NCI-H524 (cell line): ENCODE measurements at regions not wholly inside any gene's neighbourhood (a gene's known extent, or its start where the extent isn't known, plus 50 kb on each side); places are given as distances from the start of the nearest gene placed in this dataset.
"Not testable (repeated sequence)": the region's sequence is repeated elsewhere in the genome, so short reads cannot be mapped to it uniquely, and the experiment has no call there.

ENCODE experiments used
- DNase-seq, 2 experiments: peaks; one replicate each; lab custom pipeline; 2025; lab: John Stamatoyannopoulos, UW

DNA sequence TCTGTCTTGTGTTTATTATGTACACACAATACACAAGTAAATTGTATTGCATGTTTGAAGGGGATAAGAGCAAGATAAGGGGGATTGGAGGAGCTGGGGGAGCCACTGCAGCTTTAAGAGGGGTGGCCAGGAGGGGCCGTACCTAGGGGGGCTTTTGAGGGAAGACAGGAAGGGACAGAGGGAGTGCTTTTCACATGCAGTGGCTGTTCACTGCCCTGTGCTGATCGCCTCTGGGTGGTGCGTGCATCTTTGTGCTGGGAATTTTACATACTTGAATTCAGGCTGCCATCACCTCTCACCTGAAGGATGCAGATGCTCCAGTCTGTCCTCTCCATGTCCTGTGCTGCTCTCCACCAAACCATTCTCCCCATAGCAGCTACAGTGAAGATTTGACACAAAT lies 179.5 kb downstream of the PTPRU start:
- DNase-seq, result no peak

DNA sequence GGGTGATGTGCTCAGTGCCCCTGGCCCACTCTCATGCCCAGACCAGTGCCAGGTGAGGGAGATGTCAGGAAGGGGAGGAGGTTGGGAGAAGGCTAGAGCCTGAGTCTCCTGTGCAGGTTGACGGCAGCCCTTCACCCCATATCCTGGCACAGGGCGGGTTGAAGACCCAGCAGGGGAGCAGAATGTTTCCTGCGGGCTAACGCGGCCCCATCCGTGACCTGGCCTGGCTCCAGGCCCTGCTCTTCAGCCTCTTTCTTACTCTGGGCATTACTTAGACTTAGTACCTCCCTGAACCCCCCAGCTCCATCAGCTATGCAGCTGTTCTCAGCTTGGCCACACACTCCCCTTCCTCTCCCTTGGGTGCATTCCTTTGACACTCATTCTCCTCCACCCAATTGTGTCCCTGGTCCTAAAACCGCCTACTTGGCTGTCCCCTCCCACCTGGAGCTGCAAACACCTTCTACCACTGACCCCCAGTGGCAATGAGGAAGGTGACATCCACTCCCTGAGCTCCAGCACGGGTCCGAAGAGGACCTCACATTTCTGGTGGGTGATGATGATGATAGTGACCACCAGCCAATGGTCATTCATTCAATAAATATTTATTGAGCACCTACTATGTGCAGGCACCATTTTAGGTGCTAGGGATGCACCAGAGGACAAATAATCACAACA lies 179.0 kb downstream of the PTPRU start:
- DNase-seq, result peak; percentile 32 to 52

DNA sequence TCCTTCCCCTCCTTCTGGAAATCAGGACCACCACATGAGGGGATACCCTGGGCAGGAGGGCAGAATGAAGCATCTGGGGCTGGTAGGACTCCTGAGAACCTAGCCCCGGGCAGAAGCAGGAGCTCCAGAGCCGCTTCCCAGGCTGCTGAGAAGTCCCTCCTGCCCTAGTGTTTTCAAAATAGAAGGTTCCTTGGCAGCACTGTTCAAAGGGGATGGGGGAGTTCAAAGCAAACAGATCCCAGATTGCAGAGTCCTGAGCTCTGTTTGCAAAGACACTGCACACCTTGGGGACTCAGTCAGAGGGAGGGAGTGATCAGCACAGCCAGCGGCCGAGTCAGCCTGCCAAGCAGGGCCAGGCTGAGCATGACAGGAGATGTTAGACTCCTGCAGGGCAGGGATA lies 177.8 kb downstream of the PTPRU start:
- DNase-seq, result no peak

DNA sequence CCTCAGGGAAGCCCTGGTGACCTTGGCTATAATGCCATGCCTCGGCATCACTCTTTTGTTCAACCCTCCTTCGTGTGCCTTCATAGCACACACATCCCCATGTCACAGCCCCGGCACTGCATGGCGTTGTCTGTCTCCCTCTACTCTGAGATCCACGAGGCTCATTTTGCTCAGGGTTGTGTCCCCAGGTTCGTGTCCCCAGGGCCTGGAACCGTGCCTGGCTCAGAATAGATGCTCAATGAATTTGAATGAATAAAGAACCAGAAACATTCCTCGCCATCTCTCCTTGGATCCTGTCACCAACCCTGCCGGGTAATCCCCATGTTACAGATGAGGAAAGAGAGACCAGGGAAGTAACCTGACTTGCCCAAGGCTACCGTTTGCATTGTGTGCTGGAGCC lies 177.3 kb downstream of the PTPRU start:
- DNase-seq, result no peak

DNA sequence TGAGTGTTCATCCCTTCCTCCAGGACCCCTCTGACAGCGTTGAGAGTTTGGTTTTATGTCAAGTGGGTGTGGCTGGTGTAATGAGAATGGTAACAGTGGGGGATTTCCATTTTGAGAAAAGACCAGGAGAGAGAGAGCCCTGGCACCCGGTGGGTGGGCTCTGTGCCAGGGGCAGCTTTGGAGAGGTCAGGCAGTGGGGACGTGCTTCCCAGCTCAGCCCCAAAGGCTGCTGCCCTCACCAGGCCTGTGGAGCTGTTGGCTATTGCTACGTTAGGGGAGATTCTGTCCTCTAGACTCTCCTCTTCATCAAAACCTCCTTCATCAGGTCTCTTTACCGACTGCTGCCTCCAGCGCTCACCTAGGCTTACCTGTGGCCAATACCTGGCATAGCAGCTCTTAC lies 176.3 kb downstream of the PTPRU start:
- peak in 1 of 2 experiments; percentile 13 for DNase-seq

DNA sequence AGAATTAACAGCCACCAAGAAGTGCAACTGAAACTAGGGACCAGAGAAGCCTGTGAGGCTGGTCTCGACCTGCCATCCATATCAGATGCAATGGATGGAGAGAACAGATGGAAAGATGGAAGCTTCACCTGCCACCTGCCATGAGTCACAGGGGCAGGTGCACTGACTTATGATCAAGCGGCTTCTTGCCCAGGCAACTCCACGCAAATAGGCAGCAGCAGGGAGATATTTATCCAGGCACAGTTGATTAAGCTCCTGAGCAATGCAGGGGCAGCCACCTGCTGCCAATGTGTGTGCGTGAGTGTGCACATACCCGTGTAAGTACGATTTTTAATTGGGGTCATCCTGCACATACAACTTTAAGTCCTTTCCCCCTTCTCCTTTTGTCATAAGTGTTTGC lies 174.2 kb downstream of the PTPRU start:
- DNase-seq, result peak; percentile 29 to 76

DNA sequence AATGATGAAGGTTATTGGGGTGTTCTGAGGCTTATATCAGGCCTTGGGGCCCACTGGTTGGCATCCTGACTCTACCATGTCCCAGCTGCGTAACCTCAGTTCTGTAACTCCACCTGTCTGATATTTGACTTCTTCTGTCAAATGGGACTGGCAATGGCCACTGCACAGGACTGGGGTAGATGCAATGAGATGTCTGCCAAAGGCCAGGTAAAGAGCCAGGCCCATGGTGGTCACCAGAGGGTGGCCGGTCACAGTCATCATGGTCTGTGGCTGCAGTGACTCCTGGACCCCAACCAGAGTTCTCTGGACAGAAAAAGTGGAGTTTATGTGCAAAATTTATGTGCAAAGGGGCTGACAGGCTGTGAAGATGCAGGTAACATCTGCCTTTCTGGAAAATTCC lies 173.3 kb downstream of the PTPRU start:
- no peak for DNase-seq

- no peak for DNase-seq
Observed at GRCh38 chr1:29408831-29409605, 172.7 kb downstream of the PTPRU start.

DNA sequence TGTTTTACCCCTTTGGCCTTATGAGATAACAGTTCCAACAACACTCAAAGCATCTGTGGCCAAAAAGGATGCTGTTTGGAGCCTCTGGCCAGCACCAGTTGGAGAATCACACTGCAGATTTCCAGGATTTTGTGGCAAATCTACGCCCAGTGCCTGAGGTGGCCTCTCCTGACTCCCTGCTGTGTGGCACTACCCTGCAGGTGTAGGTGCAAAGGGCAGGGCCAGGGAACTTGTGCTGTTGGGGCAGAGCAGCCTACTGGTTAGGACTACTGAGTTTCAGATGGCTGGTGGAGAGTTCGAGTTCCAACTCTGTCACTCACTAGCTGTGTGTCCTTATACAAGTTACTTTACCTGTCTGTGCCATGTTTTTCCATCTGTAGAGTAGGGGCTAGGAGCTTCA lies 170.5 kb downstream of the PTPRU start:
- DNase-seq, result no peak

DNA sequence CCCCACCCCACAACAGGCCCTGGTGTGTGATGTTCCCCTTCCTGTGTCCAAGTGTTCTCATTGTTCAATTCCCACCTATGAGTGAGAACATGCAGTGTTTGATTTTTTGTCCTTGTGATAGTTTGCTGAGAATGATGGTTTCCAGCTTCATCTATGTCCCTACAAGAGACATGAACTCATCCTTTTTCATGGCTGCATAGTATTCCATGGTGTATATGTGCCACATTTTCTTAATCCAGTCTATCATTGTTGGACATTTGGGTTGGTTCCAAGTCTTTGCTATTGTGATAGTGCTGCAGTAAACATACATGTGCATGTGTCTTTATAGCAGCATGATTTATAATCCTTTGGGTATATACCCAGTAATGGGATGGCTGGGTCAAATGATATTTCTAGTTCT lies 163.9 kb downstream of the PTPRU start:
- not testable (repeated sequence) for DNase-seq

DNA sequence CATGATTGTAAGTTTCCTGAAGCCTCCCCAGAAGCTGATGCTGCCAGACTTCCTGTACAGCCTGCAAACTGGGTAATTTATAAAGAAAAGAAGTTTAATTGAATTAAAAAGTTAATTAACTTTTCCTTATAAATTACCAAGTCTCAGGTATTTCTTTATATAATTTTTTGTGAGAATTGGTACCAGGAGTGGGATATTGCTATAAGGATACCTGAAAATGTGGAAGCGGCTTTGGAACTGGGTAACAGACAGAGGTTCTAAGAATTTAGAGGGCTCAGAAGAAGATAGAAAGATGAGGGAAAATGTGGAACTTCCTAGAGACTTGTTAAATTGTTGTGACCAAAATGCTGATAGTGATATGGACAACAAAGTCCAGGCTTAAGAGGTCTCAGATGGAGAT lies 163.1 kb downstream of the PTPRU start:
- DNase-seq, result no peak

GRCh38 chr1:29398431-29398830 lies 162.1 kb downstream of the PTPRU start:
- no peak for DNase-seq

DNA sequence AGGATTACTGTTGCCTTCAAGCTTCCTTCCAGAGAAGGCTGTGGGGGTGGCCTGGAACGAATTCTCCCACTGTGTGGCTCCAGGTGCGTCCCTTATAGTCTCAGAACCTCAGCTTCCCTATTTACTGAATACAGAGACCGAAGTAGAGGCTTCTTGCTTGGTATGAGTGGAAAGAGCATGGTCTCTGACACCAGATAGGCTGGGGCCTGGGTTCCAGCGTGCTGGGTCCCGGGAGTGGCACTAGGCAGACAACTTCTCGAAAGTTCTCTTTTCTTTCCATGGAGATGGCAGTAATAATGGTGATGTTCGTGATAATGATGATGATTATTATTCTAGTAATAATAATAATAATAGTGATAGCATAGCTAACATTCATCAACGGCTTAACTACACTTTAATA lies 161.7 kb downstream of the PTPRU start:
- DNase-seq, result no peak

- no peak for DNase-seq
Observed at GRCh38 chr1:29397256-29397590, 160.9 kb downstream of the PTPRU start.

DNA sequence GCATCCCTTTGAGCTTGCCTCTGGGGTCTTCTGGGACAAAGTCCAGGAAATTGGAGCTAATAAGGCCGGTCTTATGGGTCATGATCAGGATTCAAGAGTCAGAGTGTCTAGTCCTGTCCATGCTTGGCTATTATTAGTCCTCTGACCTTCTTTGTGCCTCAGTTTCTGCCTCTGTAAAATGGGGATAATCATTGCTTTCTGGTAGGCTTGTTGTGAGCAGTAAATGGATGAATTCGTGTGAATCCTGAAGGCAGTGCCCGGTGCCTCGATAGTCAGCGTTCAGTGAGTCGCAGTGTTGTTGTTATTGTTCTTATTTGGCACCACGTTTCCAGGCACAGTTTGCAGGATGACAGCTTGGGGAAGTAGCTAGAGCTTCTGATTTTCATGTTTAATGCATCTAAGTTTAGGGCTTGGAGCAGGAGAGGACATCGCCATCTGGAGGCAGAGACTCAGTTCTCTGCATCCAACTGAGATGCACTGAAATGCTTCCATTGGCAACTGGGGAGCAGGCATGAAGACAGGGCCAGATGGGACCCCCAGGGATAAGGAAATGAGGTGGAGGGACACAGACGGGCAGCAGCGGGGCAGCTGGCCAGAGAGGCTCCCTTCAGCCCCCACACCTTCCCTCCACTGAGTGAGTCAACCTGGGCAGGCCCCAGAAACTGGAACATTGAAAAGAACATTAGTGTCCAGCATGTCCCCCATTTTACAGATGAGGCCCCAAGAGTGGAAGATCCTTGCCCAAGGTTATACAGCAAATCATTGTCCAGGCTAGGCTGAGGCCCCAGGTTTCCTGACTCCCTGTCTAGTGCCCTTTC lies 160.3 kb downstream of the PTPRU start:
- DNase-seq, result peak in 1 of 2 experiments; percentile 39

- no peak for DNase-seq
Observed at GRCh38 chr1:29395736-29396437, 159.6 kb downstream of the PTPRU start.

DNA sequence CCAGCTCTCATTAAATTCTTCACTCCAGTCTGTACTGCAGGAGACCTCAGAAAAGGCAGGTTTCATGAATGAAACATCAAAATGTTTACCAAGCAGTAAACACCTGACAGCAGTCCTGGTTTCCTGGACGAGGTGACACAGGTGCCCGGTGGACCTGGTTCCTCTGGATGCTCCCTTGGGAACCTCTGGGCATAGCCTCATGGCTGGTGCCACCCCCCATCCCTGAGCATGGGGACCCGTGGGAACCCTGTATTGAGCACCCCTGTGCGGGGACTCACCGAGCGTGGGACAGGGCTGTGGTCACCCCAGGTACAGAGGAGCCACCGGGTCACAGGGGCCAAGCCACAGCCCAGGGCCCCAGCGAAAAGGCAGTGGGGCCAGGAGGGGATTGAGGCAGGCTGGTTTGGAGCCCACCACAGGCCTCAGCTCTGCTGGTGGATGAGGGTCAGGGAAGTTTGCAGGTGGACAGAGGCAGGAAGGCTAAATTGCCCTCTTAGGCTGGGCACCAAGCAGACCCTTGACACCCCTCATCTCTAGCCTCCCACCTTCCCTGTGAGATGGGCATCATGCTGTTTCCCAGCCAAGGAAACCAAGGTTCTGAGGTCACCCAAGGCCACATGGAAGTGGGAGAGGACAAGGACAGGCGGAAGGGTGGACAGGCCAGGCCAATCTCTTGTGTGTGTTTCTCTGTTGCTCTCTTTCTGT lies 158.4 kb downstream of the PTPRU start:
- DNase-seq, result no peak

GRCh38 chr1:29393451-29393826 lies 157.1 kb downstream of the PTPRU start:
- no peak for DNase-seq

DNA sequence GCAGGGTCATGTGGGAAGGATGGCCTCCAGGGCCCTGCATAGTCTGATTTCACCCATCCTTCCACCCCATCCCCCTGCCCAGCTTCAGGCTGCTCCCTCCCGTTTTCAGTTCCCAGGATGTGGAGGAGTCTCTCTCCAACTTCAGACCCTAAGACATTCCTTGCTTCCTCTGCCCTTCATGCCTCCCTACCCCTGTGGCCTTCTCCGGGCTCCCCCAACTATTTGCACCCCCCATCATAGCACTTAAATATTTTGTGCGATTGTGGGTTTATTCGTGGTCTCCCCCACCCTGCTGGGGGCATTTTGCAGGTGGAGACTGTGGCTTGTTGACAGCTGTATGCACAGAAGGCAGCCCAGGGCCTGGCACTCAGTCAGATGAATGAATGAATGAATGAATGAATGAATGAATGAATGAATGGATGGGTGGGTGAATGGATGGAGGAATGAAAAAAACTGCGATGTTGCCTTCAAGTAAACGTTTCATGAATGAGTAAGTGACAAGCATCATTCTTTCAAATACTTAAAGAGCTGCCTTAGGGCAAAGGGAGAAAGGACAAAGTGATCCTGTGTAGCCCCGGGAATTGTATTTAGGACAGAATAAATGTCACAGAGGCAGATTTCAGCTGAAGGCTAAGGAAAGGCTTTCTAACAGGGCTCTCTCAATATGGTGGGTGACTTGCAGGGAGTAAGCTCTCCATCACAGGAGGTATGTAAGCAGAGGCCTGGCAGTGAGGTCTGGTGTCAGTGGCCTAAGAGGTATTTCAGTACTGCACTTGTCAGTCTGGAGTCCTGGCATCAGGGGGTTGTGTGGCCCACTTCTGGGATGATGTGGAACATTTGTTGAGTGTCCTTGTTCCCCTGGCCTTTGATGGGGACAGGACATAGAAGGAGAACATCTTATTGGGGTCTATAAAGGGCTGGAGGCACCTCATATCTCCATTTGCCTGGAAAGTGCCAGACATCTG lies 156.4 kb downstream of the PTPRU start:
- DNase-seq, result no peak

GRCh38 chr1:29392036-29392435 lies 155.7 kb downstream of the PTPRU start:
- no peak for DNase-seq
